H54 (cell line): ENCODE measurements at regions not wholly inside any gene's neighbourhood (a gene's known extent, or its start where the extent isn't known, plus 50 kb on each side); places are given as distances from the start of the nearest gene placed in this dataset.

Experiments
- DNase-seq: peaks from one replicate; pipeline ENCODE4 v3.0.0; 2011; ENCODE audit warnings: low spot score, mixed read lengths; ENCODE audit not compliant: insufficient read length
- FAIRE-seq: peaks from 3 replicates; lab custom pipeline; 2011; peaks lifted over from hg19 to GRCh38; lab: Jason Lieb, UNC
- POLR2A ChIP-seq: IDR thresholded peaks from 2 replicates; pipeline ENCODE4 v1.6.1; 2011; ENCODE audit warnings: low read depth, mild to moderate bottlenecking, low read length

DNA sequence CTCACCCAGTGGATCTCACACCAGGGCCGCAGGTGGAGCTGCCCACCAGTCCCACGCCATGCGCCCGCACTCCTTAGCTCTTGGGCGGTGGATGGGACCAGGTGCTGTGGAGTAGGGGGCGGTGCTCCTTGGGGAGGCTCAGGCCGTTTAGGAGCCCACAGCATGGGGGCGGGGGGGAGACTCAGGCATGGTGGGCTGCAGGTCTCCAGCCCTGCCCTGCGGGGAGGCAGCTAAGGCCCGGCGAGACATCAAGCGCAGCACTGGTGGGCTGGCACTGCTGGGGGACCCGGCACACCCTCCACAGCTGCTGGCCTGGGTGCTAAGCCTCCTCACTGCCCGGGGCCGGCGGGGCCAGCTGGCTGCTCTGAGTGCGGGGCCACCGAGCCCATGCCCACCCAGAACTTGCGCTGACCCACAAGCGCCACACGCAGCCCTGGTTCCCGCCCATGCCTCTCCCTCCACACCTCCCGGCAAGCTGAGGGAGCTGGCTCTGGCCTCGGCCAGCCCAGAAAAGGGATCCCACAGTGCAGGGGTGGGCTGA lies 312.9 kb upstream of the GIMD1 start:
- no peak for FAIRE-seq
- no peak for DNase-seq
- TF ChIP-seq POLR2A = no peak

DNA sequence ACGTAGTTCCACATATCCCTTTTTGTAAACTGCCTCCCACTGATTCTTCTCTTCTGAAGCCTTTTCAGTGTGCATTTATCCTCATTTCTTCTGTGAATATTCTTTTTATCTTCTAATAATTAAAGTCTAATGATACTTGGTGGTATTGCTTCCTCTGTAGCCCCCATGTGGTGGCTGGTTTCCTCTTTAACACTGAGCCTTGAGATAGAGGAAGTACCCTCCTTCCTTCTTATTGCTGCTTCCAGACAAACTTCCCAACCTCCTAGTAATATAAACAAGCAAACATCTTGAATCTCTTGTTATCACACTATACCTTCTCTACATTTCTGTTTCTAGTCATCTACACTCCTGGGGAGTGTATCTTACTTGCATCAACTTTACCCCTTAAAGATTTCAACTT lies 310.5 kb upstream of the GIMD1 start:
- TF ChIP-seq POLR2A = no peak
- DNase-seq = no peak
- no peak for FAIRE-seq

DNA sequence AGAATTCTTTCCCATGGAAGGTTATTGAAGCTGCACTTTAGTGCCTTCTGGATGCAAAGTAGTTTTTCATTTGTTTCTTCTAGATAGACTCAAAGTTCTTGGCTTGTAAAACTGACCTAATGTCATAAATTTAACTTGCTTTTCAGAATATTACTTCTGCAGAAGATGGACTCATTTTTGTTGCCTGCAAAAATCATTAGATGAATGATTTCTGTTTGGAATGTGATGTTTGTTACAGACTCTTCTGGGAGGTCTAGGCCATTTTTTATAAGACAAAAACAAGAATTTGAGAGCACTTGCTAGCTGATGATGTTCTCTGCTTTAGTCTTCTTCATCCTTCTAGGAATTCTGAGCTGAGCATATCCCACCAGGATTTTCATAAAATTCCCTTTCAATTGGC lies 308.6 kb upstream of the GIMD1 start:
- FAIRE-seq (no peak), DNase-seq (no peak)
- no peak for TF ChIP-seq POLR2A

DNA sequence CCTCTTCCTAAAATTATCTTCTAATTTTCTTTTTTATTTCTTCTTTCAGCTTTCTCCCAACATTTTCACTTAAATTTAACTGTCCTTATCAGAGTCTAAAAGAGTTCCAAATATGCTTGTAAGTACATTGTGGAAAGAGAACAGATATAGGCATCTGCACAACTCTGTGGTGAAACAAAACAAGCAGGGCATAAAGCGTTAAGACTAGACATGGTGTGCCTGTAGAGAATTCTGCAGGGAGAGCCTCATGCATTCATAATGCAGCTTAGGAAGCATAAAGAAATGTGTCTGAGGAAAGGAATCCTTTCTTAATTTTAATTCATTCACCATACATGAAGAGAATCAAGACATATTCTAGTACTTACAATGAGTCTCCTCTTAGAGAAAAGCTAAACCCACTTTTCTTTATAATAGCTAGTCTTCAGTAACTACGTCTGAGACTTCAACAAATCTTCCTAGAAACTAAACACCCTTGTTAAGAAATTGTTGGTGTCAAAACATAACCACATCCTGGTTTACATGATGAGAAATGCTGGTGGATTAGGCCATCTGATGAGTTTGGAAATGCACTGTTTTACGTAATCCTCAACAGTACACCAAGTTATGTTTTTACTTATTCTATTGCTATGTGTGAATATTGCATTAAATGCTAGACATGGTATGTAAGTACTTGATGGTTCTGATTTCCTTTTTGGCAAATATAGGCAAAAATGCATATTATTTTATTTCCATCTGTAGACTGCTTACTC lies 307.8 kb upstream of the GIMD1 start:
- no peak for DNase-seq
- TF ChIP-seq POLR2A = no peak
- FAIRE-seq = no peak

DNA sequence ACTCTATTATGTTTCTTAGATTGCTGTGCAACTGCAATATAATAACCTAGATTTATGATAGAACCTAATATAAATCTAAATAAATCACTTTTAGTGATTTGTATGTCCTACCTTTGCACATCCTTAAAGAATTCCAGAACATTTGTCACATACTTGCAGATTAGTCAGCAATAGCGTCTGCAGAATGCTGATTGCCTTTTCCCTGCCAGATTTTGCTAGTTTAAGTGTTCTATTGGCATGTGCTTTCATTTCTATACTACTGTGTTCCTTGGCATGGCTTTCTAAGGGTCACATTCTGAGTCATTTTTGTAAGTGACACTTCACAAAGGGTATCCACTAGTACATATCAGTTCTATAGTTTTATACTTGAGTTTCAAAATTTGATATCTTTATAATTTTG lies 303.1 kb upstream of the GIMD1 start:
- TF ChIP-seq POLR2A = no peak
- FAIRE-seq (no peak), DNase-seq (no peak)

DNA sequence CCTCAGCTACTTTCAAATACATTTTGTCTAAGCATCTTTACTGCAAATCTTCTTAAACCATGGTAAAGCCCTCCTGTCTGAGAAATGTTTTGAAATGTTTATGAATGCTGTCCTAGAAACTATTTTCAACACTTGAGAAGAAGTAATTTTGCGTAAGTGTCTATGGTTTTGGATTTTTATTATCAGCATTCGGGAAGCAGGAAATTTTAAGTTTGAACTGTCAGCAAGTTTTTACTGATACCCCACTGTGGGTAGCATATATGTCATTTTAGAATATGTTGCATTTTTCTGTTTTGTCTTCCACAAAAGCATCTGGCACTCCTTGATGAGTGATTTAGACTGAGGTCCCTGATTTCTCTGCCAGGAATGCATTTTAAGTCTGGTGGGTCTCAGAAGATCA lies 302.4 kb upstream of the GIMD1 start:
- no peak for DNase-seq
- no peak for TF ChIP-seq POLR2A
- no peak for FAIRE-seq

DNA sequence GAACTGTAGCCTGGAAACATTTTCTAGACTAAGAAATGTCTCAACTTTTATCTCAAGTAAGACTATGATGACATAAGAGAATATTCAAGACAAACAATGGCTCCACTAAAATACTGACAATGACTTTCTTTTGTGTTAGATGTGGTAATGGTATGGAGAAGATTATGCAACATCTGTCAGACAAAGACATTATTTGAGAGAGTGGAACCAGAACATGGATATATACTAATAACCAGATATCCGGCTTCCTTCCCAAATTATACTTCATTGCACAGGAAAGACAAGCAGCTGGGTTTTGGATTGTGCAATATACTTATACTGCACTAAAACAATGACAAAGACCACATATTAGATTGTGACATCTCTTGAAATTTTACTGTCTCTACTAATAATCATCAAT lies 290.8 kb upstream of the GIMD1 start:
- no peak for DNase-seq

DNA sequence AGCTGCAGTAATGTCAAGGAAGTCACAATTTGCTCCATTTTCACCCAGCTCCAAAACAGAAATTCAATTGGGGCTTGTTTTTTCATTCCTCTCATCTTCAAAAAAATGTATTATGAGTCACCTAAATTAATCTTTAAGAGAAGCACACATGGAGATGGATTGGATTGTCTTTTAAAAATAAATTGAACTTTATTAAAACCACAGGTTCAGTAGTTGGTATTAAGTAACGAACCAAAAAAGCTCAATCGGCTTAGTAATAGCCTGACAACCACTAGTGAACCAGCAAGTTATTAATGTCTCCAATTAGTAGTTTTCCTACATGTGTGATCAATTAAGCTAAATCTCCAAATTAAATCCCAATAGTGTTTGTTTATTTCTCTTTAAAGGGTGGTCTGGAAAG lies 283.5 kb upstream of the GIMD1 start:
- FAIRE-seq (no peak), DNase-seq (no peak)
- TF ChIP-seq POLR2A = no peak

More for the DNA sequence above, 290.8 kb upstream of the GIMD1 start:
- no peak for FAIRE-seq
- TF ChIP-seq POLR2A = no peak

DNA sequence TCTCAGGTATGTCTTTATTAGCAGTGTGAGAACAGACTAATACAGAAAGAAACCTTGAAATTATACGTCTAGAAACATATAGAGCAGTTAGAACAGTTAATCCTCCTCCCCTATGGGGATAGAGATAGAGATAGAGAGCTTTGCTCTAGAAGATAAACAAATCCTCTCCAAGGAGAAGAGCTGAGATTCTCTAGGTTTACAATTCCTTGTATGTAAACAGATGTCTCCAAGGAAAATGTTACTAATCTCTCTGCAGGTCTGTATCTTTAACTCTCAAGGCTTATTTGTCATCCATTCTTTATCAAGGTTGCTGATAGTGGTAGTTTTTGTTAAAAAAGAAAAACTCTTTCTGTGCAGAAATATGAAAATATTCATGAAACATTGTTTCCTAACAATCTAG lies 282.1 kb upstream of the GIMD1 start:
- TF ChIP-seq POLR2A = no peak
- no peak for DNase-seq
- FAIRE-seq = no peak

DNA sequence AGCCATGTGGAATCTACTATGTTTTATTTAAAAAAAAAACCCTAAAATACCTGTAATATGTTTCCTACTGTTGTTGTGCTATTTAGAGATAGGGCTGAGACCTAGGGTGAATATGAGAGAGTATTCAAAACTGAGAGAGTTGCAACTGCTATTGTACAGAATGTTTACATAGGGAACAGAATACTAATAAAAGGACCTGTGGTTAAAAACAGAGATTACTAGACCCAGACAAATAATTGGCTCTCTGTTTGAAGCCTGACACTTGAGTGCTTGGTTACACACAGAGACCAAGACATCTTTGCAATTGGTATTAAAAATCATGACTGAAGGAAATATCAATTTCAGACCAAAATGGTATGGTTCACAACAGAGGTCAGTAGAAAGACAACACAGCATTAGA lies 278.9 kb upstream of the GIMD1 start:
- FAIRE-seq = no peak
- no peak for DNase-seq

DNA sequence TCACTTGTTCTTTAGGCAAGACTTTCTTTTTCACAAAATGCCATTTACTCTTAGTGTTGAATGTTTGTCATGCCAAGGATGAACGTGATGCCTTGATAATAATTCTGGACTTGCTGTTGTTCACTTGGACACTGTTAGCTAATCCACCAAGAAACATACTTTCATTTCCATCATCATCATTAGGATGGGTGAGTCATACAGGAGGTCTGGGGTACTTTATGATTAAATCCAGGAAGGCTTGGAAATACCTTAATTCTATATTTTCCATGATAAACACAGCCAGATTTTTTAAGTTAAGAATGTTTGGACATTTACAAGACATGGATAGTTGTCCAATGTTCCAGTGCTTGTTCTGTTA lies 260.7 kb upstream of the GIMD1 start:
- TF ChIP-seq POLR2A = no peak
- DNase-seq = no peak
- FAIRE-seq = no peak

More for the DNA sequence above, 278.9 kb upstream of the GIMD1 start:
- no peak for TF ChIP-seq POLR2A

DNA sequence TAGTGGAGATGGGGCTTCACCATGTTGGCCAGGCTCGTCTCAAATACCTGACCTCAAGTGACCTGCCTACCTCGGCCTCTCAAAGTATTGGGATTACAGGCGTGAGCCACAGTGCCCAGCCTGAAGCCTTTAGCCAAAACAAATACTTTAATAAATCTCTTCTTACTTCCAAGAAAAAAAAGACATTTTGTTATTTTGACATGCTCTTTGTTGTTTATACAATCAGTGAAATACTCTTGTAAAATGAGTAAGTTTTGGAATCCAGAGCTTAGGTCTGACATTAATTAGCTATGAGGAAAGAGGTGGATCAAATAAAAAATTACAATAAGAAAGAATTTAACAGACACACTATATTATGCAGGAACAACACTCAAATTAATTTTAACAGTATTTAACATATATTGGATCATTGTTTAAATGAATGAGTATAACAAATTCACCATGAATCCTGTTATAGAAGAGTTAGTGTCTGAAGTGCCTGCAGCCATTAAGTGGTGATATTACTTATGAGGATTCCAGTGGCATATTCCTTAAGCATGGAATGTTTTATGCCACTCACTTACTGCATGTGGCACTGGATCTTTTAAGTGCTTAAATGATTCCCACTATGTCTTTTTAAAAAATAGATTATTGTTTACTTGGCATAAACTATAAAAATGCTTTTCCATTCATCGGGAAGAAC lies 260.1 kb upstream of the GIMD1 start:
- no peak for TF ChIP-seq POLR2A
- DNase-seq (no peak), FAIRE-seq (no peak)

DNA sequence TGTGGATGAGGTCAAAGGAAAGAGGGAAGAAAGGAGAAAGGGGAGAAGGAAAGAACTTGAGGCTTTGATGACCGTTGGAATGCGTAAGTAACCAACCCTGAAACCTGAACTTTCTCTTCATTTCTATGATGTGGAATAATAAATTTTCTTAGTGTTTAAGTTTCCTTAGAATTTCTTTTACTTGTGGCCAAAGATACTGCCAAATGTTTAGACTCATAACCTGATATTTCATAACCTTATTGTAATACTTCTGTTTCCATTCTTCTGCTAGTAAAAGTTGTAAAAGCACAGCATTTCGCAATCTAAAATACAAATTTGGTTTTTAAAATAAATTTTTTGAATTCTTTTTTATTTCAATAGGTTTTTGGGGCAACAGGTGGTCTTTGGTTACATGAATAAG lies 258.5 kb upstream of the GIMD1 start:
- no peak for TF ChIP-seq POLR2A
- DNase-seq = no peak
- no peak for FAIRE-seq

DNA sequence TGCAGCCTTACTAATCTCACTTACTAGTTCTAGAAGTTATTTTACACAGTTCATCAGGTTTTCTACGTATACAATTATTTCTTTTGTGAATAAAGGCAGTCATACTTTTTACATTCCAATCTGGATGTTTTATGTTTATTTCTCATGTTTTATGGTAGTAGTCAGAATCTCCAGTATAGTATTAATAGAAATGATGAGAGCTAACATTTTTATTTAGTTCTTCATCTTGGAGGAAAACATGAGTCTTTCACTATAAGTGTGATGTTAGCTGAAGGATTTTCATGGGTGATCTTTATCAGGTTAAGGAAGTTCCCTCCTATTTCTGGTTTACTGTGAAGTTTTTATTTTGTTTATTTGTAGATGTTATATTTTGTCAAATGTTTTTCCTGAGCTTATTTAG lies 256.1 kb upstream of the GIMD1 start:
- FAIRE-seq = no peak
- TF ChIP-seq POLR2A = no peak

DNA sequence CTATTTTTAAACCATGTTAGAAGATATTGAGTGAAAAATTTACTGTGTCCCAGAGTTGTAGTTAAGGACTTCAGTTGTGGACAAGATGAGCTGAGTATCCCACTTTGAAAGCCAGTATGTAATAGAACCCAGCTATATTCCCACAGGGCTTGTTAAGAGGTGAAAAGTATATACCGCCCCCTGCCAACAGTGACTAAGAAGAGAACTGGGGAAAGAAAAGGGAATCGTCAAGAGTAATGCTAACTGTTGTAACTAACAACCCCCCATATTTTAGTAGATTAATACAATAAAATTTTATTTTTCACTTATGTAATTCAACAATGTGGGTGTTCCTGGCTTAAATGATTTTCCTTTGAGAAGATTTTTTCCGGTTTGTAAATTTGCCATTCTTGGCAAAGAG lies 250.4 kb upstream of the GIMD1 start:
- FAIRE-seq (no peak), DNase-seq (no peak)
- no peak for TF ChIP-seq POLR2A

More for the DNA sequence above, 256.1 kb upstream of the GIMD1 start:
- no peak for DNase-seq
